ENCODE measurements at regions not wholly inside any gene's neighbourhood (a gene's known extent, or its start where the extent isn't known, plus 50 kb on each side); places are given as distances from the start of the nearest gene placed in this dataset.

GRCh38 chr1:81582467-81582986 lies 218.2 kb upstream of the ADGRL2 start:
- no peak overlapping the region for H3K4me3 ChIP-seq
- TF ChIP-seq CTCF (IDR thresholded peaks at IDR 0.05) (no peak), POLR2A (IDR thresholded peaks at IDR 0.05) (no peak), POLR2AphosphoS5 (IDR thresholded peaks at IDR 0.05) (no peak), EP300 (IDR thresholded peaks at IDR 0.05) (no peak)
- 12 to 52% methylated on average over 2 of the region's 2 CpGs for WGBS, 2 donors
- intact Hi-C loops (cut with DNase I) = no loop called here
- H3K27me3 ChIP-seq = no peaks in the 10 kb centered on the region
- no peak overlapping the region for H3K27ac ChIP-seq
- peaks cover 0 to 15% (median 14%) of the 10 kb centered on the region in 4 donors for H3K4me1 ChIP-seq
- no peaks in the 10 kb centered on the region for H3K36me3 ChIP-seq
- no peaks in the 10 kb centered on the region for H3K9me3 ChIP-seq
- DNase-seq = no peak

- intact Hi-C loops (cut with DNase I) = no loop called here
- Histone ChIP-seq H3K9me3 (no peaks in the 10 kb centered on the region), H3K27ac (no peak overlapping the region), H3K36me3 (no peaks in the 10 kb centered on the region), H3K4me3 (no peak overlapping the region), H3K4me1 (peaks cover 0 to 6% (median 3%) of the 10 kb centered on the region in 4 donors), H3K27me3 (no peaks in the 10 kb centered on the region)
- no peak for TF ChIP-seq POLR2A (IDR thresholded peaks at IDR 0.05)
- no peak for TF ChIP-seq CTCF (IDR thresholded peaks at IDR 0.05)
- no peak for TF ChIP-seq EP300 (IDR thresholded peaks at IDR 0.05)
- no peak for TF ChIP-seq POLR2AphosphoS5 (IDR thresholded peaks at IDR 0.05)
- no peak for DNase-seq
Observed at GRCh38 chr1:81578867-81579266, 221.9 kb upstream of the ADGRL2 start.

- H3K27ac ChIP-seq = no peak overlapping the region
- no peak overlapping the region for H3K4me3 ChIP-seq
- TF ChIP-seq CTCF (IDR thresholded peaks at IDR 0.05) (no peak), POLR2A (IDR thresholded peaks at IDR 0.05) (no peak), EP300 (IDR thresholded peaks at IDR 0.05) (no peak), POLR2AphosphoS5 (IDR thresholded peaks at IDR 0.05) (no peak)
- no peaks in the 10 kb centered on the region for H3K36me3 ChIP-seq
- no peaks in the 10 kb centered on the region for H3K4me1 ChIP-seq
- 91 to 93% methylated on average over 7 of the region's 7 CpGs for WGBS, 2 donors
- H3K9me3 ChIP-seq = no peaks in the 10 kb centered on the region
- no peak for DNase-seq
- intact Hi-C loops (cut with DNase I) = no loop called here
- H3K27me3 ChIP-seq = no peaks in the 10 kb centered on the region
Observed at GRCh38 chr1:81577004-81577697, 223.6 kb upstream of the ADGRL2 start.

- Histone ChIP-seq H3K27ac (no peak overlapping the region), H3K36me3 (no peaks in the 10 kb centered on the region), H3K4me1 (no peaks in the 10 kb centered on the region), H3K9me3 (no peaks in the 10 kb centered on the region), H3K4me3 (no peak overlapping the region), H3K27me3 (no peaks in the 10 kb centered on the region)
- no peak for DNase-seq
- 78 to 87% methylated on average over 2 of the region's 2 CpGs for WGBS, 2 donors
- TF ChIP-seq POLR2AphosphoS5 (IDR thresholded peaks at IDR 0.05) = no peak
- no peak for TF ChIP-seq CTCF (IDR thresholded peaks at IDR 0.05)
- no peak for TF ChIP-seq POLR2A (IDR thresholded peaks at IDR 0.05)
- no peak for TF ChIP-seq EP300 (IDR thresholded peaks at IDR 0.05)
- intact Hi-C loops (cut with DNase I) = no loop called here
Observed at GRCh38 chr1:81574408-81574807, 226.3 kb upstream of the ADGRL2 start.

- Histone ChIP-seq H3K9me3 (no peaks in the 10 kb centered on the region), H3K36me3 (no peaks in the 10 kb centered on the region), H3K4me1 (no peaks in the 10 kb centered on the region), H3K27ac (no peak overlapping the region), H3K27me3 (no peaks in the 10 kb centered on the region), H3K4me3 (no peak overlapping the region)
- WGBS, 2 donors = 89 to 91% methylated on average over 2 of the region's 2 CpGs
- intact Hi-C loops (cut with DNase I) = no loop called here
- TF ChIP-seq EP300 (IDR thresholded peaks at IDR 0.05) = no peak
- TF ChIP-seq POLR2A (IDR thresholded peaks at IDR 0.05) = no peak
- TF ChIP-seq CTCF (IDR thresholded peaks at IDR 0.05) = no peak
- no peak for TF ChIP-seq POLR2AphosphoS5 (IDR thresholded peaks at IDR 0.05)
- DNase-seq = no peak
Observed at GRCh38 chr1:81573458-81573857, 227.3 kb upstream of the ADGRL2 start.

Data from sigmoid colon (tissue), 6 donors.